HL-60 (cell line): ENCODE measurements at regions not wholly inside any gene's neighbourhood (a gene's known extent, or its start where the extent isn't known, plus 50 kb on each side); places are given as distances from the start of the nearest gene placed in this dataset.

ENCODE experiments used
- POLR2AphosphoS5 ChIP-seq: IDR thresholded peaks from 2 replicates; pipeline ENCODE4 v1.6.1; 2012; ENCODE audit warnings: low read depth
- SPI1 ChIP-seq: IDR thresholded peaks from 2 replicates; pipeline ENCODE4 v1.6.1; 2012; ENCODE audit warnings: low read depth, mild to moderate bottlenecking, borderline replicate concordance
- TF ChIP-seq, protein P1 (sequence below): IDR thresholded peaks from one replicate; pipeline ENCODE4 v1.5.1; 2011; ENCODE audit warnings: low read length, control low read depth, inconsistent platforms; ENCODE audit not compliant: insufficient read depth

DNA sequence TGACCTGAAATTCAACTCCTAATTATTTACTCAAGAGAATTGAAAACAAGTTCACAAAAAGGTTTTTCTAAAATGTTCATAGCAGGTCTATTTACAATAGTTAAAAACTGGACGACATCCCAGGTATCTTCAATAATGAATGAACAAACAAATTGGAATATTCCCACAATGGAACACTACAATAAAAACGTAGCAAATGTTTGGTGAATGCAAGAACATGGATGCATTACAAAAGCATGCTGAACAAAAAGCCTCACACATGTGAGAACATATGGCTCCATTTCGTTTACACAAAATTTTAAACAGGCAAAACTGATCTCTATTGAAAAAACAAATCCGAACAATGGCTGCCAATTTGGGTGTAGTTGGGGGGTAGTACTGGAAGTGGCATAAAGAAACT, 669.9 kb downstream of the MTRR start:
- TF ChIP-seq, protein P1, sequence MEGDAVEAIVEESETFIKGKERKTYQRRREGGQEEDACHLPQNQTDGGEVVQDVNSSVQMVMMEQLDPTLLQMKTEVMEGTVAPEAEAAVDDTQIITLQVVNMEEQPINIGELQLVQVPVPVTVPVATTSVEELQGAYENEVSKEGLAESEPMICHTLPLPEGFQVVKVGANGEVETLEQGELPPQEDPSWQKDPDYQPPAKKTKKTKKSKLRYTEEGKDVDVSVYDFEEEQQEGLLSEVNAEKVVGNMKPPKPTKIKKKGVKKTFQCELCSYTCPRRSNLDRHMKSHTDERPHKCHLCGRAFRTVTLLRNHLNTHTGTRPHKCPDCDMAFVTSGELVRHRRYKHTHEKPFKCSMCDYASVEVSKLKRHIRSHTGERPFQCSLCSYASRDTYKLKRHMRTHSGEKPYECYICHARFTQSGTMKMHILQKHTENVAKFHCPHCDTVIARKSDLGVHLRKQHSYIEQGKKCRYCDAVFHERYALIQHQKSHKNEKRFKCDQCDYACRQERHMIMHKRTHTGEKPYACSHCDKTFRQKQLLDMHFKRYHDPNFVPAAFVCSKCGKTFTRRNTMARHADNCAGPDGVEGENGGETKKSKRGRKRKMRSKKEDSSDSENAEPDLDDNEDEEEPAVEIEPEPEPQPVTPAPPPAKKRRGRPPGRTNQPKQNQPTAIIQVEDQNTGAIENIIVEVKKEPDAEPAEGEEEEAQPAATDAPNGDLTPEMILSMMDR, result no peak
- TF ChIP-seq POLR2AphosphoS5 (no peak), SPI1 (no peak)
